ENCODE measurements at regions not wholly inside any gene's neighbourhood (a gene's known extent, or its start where the extent isn't known, plus 50 kb on each side); places are given as distances from the start of the nearest gene placed in this dataset.

- Histone ChIP-seq H3K27ac (no peak overlapping the region), H3K4me1 (no peaks in the 10 kb centered on the region), H3K36me3 (no peaks in the 10 kb centered on the region), H3K9me3 (no peaks in the 10 kb centered on the region), H3K4me3 (no peak overlapping the region), H3K27me3 (no peaks in the 10 kb centered on the region)
- intact Hi-C loops (cut with DNase I; ENCODE audit: low total_unique reads): no loop called here
- TF ChIP-seq POLR2A (IDR thresholded peaks at IDR 0.05): no peak
- TF ChIP-seq POLR2AphosphoS5 (IDR thresholded peaks at IDR 0.05): no peak
- no peak for TF ChIP-seq CTCF (IDR thresholded peaks at IDR 0.05)
- no peak for DNase-seq (ENCODE audit: low spot score in 2 of 2)
Measured at GRCh38 chr3:88385090-88385489, 235.3 kb downstream of the C3orf38 start.

- Histone ChIP-seq H3K27me3 (no peaks in the 10 kb centered on the region), H3K36me3 (no peaks in the 10 kb centered on the region), H3K4me3 (no peak overlapping the region), H3K4me1 (no peaks in the 10 kb centered on the region), H3K27ac (no peak overlapping the region), H3K9me3 (no peaks in the 10 kb centered on the region)
- intact Hi-C loops (cut with DNase I; ENCODE audit: low total_unique reads): no loop called here
- no peak for DNase-seq (ENCODE audit: low spot score in 2 of 2)
- TF ChIP-seq CTCF (IDR thresholded peaks at IDR 0.05) (no peak), POLR2A (IDR thresholded peaks at IDR 0.05) (no peak), POLR2AphosphoS5 (IDR thresholded peaks at IDR 0.05) (no peak)
Measured at GRCh38 chr3:88398581-88398980, 248.8 kb downstream of the C3orf38 start.

GRCh38 chr3:88403319-88403718, 253.6 kb downstream of the C3orf38 start:
- no peaks in the 10 kb centered on the region for H3K36me3 ChIP-seq
- DNase-seq (ENCODE audit: low spot score in 2 of 2): no peak
- H3K9me3 ChIP-seq: no peaks in the 10 kb centered on the region
- no peaks in the 10 kb centered on the region for H3K4me1 ChIP-seq
- intact Hi-C loops (cut with DNase I; ENCODE audit: low total_unique reads): no loop called here
- no peak for TF ChIP-seq POLR2AphosphoS5 (IDR thresholded peaks at IDR 0.05)
- no peak for TF ChIP-seq CTCF (IDR thresholded peaks at IDR 0.05)
- no peak for TF ChIP-seq POLR2A (IDR thresholded peaks at IDR 0.05)
- H3K4me3 ChIP-seq: no peak overlapping the region
- H3K27ac ChIP-seq: no peak overlapping the region
- no peaks in the 10 kb centered on the region for H3K27me3 ChIP-seq

GRCh38 chr3:88408097-88408496, 258.3 kb downstream of the C3orf38 start:
- Histone ChIP-seq H3K27ac (no peak overlapping the region), H3K36me3 (no peaks in the 10 kb centered on the region), H3K4me1 (no peaks in the 10 kb centered on the region), H3K27me3 (no peaks in the 10 kb centered on the region), H3K9me3 (no peaks in the 10 kb centered on the region), H3K4me3 (no peak overlapping the region)
- intact Hi-C loops (cut with DNase I; ENCODE audit: low total_unique reads): no loop called here
- TF ChIP-seq POLR2AphosphoS5 (IDR thresholded peaks at IDR 0.05) (no peak), CTCF (IDR thresholded peaks at IDR 0.05) (no peak), POLR2A (IDR thresholded peaks at IDR 0.05) (no peak)
- no peak for DNase-seq (ENCODE audit: low spot score in 2 of 2)

GRCh38 chr3:88408935-88409334, 259.2 kb downstream of the C3orf38 start:
- no peak overlapping the region for H3K27ac ChIP-seq
- H3K4me3 ChIP-seq: no peak overlapping the region
- no peaks in the 10 kb centered on the region for H3K4me1 ChIP-seq
- TF ChIP-seq POLR2A (IDR thresholded peaks at IDR 0.05) (no peak), CTCF (IDR thresholded peaks at IDR 0.05) (no peak), POLR2AphosphoS5 (IDR thresholded peaks at IDR 0.05) (no peak)
- intact Hi-C loops (cut with DNase I; ENCODE audit: low total_unique reads): no loop called here
- no peaks in the 10 kb centered on the region for H3K27me3 ChIP-seq
- DNase-seq (ENCODE audit: low spot score in 2 of 2): no peak
- no peaks in the 10 kb centered on the region for H3K36me3 ChIP-seq
- no peaks in the 10 kb centered on the region for H3K9me3 ChIP-seq

Data from breast epithelium (tissue), 4 donors.